Mesothelial cell of epicardium (in vitro differentiated cells): ENCODE measurements at regions not wholly inside any gene's neighbourhood (a gene's known extent, or its start where the extent isn't known, plus 50 kb on each side); places are given as distances from the start of the nearest gene placed in this dataset.
A peak's percentile ranks its signal among the peaks of the same experiment; 100 is the strongest.

Source experiments
- DNase-seq, 2 experiments: peaks; one replicate each; pipeline ENCODE4 v3.0.0; 2021; ENCODE audit warnings: low spot score in 2 of 2; ENCODE audit not compliant: unreplicated experiment in 2 of 2
- H3K27ac Mint-ChIP-seq: 2 replicates; pipeline ENCODE4 v1.8.0; 2021; ENCODE audit warnings: mixed read lengths
- H3K27me3 Mint-ChIP-seq: 2 replicates; pipeline ENCODE4 v1.8.0; 2021; ENCODE audit warnings: low read depth, mixed read lengths
- H3K36me3 Mint-ChIP-seq: 2 replicates; pipeline ENCODE4 v1.8.0; 2021; ENCODE audit warnings: mixed read lengths
- H3K4me1 Mint-ChIP-seq: 2 replicates; pipeline ENCODE4 v1.8.0; 2021; ENCODE audit warnings: mixed read lengths
- H3K4me3 Mint-ChIP-seq: 2 replicates; pipeline ENCODE4 v1.8.0; 2021; ENCODE audit warnings: mild to moderate bottlenecking, moderate library complexity, mixed read lengths
- H3K9me3 Mint-ChIP-seq: 2 replicates; pipeline ENCODE4 v1.8.0; 2021; ENCODE audit warnings: mixed read lengths
- CTCF ChIP-seq: fragments of 200-600 bp; sonication (generic); IDR thresholded peaks from one replicate; pipeline ENCODE4 v1.5.0; 2021; ENCODE audit warnings: antibody characterized with exemption; ENCODE audit not compliant: unreplicated experiment

GRCh38 chr2:6545336-6545735, 320.4 kb downstream of the CMPK2 start:
- H3K4me1 Mint-ChIP-seq, result peaks cover 10% of the 10 kb centered on the region
- no peaks in the 10 kb centered on the region for H3K27me3 Mint-ChIP-seq
- no peak for TF ChIP-seq CTCF
- peak overlapping the region; percentile 93 for H3K27ac Mint-ChIP-seq
- DNase-seq, result no peak
- H3K36me3 Mint-ChIP-seq, result peaks cover 8% of the 10 kb centered on the region
- no peak overlapping the region for H3K4me3 Mint-ChIP-seq
- H3K9me3 Mint-ChIP-seq, result peaks cover 13% of the 10 kb centered on the region

- TF ChIP-seq CTCF, result no peak
- peak overlapping the region; percentile 93 for H3K27ac Mint-ChIP-seq
- DNase-seq, result no peak
- H3K4me1 Mint-ChIP-seq, result peaks cover 10% of the 10 kb centered on the region
- peaks cover 17% of the 10 kb centered on the region for H3K9me3 Mint-ChIP-seq
- peaks cover 10% of the 10 kb centered on the region for H3K36me3 Mint-ChIP-seq
- H3K27me3 Mint-ChIP-seq, result no peaks in the 10 kb centered on the region
- H3K4me3 Mint-ChIP-seq, result no peak overlapping the region
These were observed 319.9 kb downstream of the CMPK2 start for GRCh38 chr2:6545795-6546194.

GRCh38 chr2:6554466-6554865, 311.2 kb downstream of the CMPK2 start:
- DNase-seq, result no peak
- Mint-ChIP-seq H3K9me3 (peaks cover 16% of the 10 kb centered on the region), H3K27me3 (no peaks in the 10 kb centered on the region), H3K4me1 (no peaks in the 10 kb centered on the region), H3K27ac (no peak overlapping the region), H3K36me3 (peaks cover 9% of the 10 kb centered on the region), H3K4me3 (no peak overlapping the region)
- TF ChIP-seq CTCF, result no peak

- TF ChIP-seq CTCF, result no peak
- no peaks in the 10 kb centered on the region for H3K4me1 Mint-ChIP-seq
- no peaks in the 10 kb centered on the region for H3K27me3 Mint-ChIP-seq
- H3K27ac Mint-ChIP-seq, result no peak overlapping the region
- no peaks in the 10 kb centered on the region for H3K9me3 Mint-ChIP-seq
- H3K4me3 Mint-ChIP-seq, result no peak overlapping the region
- no peaks in the 10 kb centered on the region for H3K36me3 Mint-ChIP-seq
- DNase-seq, result no peak
These were observed 309.0 kb downstream of the CMPK2 start for GRCh38 chr2:6556755-6557154.

DNA sequence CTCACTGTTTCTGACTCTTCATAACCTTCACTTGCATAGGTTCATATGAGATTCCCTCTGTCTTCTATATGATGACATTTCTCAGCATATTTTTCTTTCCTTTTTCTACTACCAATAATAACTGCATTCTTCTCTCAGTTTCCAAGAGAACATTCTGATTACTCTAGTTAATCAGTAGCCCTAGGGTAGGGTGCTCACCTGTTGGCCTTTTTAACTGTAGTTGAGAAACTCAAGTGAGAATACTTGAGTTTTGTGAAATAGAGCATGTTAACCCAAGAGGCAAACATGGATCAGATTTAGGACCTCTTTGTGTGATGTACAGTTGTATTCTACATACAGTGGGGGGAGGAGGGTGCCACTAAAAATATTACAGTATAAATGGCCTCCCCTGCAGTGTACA, 308.0 kb downstream of the CMPK2 start:
- Mint-ChIP-seq H3K27ac (no peak overlapping the region), H3K36me3 (no peaks in the 10 kb centered on the region), H3K4me1 (no peaks in the 10 kb centered on the region), H3K9me3 (no peaks in the 10 kb centered on the region), H3K27me3 (no peaks in the 10 kb centered on the region), H3K4me3 (no peak overlapping the region)
- TF ChIP-seq CTCF, result no peak
- DNase-seq, result no peak

DNA sequence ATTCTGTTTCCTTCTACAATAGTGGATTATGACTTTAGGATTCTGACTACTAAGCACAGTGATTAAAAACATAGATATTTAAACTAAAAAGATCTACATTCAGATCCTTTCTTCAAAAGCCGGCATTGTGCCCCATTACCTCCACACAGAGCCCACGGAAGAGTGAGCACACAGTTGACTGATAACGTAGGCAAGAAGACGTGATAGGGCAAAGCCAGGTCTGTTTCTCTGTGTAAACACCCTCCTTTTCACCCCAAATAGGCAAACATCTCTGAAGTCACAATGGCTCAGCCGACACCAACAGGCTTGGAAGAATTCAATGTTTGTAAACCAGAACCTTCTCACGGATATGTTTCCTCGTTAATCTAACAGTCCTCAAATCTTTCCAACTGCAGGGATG, 302.9 kb downstream of the CMPK2 start:
- H3K27ac Mint-ChIP-seq, result no peak overlapping the region
- no peak for TF ChIP-seq CTCF
- peaks cover 4% of the 10 kb centered on the region for H3K4me1 Mint-ChIP-seq
- no peak overlapping the region for H3K4me3 Mint-ChIP-seq
- H3K27me3 Mint-ChIP-seq, result no peaks in the 10 kb centered on the region
- H3K36me3 Mint-ChIP-seq, result no peaks in the 10 kb centered on the region
- DNase-seq, result no peak
- H3K9me3 Mint-ChIP-seq, result peaks cover 4% of the 10 kb centered on the region
